ENCODE measurements at regions not wholly inside any gene's neighbourhood (a gene's known extent, or its start where the extent isn't known, plus 50 kb on each side); places are given as distances from the start of the nearest gene placed in this dataset.

DNA sequence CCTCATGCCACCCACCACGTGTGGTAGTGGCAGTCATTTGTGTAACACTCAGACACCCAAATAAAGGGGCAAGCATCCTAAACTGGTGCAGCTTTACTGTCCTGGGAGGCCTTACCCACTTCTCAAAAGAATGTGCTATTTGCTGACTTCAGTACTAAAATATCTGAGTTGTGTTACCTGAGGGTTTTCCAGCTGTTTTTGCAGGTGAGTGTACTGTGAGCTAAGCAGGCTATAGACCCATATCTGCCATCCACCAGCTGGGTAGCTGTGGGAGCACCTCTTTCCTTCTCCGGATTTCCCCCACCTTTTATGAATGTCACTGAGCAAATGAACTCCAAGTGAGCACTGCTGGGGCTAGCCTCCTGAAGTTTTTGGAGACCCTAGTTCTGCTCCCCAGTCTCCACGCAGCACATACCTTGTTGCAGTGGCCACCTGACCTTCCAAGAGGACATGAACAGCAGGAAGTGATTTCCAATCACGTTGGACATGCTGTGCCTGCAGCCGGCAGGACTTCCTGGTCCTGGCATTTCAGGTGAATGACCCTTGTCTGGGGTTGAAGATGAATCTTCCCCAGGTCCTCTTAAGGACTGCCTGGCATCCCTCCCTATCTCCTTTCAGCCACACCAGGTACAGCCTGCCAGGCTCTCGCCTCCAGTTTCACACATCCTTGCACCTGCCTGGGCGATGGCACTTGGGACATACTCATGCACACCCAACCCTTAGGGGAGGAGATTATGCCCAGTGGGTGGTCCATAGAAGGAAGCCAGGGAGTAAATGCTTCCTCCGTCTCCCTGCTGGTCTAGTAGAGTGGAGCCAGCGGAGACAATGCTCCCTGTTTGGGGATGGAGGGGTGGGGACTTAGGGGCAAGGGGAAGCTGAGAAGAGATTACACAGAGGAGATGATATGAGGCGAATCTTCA lies 109.5 kb upstream of the SPATA13 start:
- TF ChIP-seq, protein P1, sequence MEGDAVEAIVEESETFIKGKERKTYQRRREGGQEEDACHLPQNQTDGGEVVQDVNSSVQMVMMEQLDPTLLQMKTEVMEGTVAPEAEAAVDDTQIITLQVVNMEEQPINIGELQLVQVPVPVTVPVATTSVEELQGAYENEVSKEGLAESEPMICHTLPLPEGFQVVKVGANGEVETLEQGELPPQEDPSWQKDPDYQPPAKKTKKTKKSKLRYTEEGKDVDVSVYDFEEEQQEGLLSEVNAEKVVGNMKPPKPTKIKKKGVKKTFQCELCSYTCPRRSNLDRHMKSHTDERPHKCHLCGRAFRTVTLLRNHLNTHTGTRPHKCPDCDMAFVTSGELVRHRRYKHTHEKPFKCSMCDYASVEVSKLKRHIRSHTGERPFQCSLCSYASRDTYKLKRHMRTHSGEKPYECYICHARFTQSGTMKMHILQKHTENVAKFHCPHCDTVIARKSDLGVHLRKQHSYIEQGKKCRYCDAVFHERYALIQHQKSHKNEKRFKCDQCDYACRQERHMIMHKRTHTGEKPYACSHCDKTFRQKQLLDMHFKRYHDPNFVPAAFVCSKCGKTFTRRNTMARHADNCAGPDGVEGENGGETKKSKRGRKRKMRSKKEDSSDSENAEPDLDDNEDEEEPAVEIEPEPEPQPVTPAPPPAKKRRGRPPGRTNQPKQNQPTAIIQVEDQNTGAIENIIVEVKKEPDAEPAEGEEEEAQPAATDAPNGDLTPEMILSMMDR (IDR thresholded peaks at IDR 0.05): no peak
- TF ChIP-seq POLR2A (IDR thresholded peaks at IDR 0.05): no peak
